ENCODE measurements at regions not wholly inside any gene's neighbourhood (a gene's known extent, or its start where the extent isn't known, plus 50 kb on each side); places are given as distances from the start of the nearest gene placed in this dataset.

- no peak overlapping the region for H2AFZ ChIP-seq (ENCODE audit: low read depth, low read length, poor library complexity, severe bottlenecking)
- ChIA-PET RAD21 (ENCODE audit: low non-redundant PET in 1 of 2, low total read pairs in 2 of 2, uncharacterized antibody in 2 of 2, unreplicated experiment in 2 of 2) (no interaction called here), CTCF (interaction anchor here (1.1 kb wide), 1 partner anchor 9 kb away, joined by 3 read pairs; no protein-coding TSS in a partner anchor), POLR2A (no interaction called here)
- TF ChIP-seq, protein P1, sequence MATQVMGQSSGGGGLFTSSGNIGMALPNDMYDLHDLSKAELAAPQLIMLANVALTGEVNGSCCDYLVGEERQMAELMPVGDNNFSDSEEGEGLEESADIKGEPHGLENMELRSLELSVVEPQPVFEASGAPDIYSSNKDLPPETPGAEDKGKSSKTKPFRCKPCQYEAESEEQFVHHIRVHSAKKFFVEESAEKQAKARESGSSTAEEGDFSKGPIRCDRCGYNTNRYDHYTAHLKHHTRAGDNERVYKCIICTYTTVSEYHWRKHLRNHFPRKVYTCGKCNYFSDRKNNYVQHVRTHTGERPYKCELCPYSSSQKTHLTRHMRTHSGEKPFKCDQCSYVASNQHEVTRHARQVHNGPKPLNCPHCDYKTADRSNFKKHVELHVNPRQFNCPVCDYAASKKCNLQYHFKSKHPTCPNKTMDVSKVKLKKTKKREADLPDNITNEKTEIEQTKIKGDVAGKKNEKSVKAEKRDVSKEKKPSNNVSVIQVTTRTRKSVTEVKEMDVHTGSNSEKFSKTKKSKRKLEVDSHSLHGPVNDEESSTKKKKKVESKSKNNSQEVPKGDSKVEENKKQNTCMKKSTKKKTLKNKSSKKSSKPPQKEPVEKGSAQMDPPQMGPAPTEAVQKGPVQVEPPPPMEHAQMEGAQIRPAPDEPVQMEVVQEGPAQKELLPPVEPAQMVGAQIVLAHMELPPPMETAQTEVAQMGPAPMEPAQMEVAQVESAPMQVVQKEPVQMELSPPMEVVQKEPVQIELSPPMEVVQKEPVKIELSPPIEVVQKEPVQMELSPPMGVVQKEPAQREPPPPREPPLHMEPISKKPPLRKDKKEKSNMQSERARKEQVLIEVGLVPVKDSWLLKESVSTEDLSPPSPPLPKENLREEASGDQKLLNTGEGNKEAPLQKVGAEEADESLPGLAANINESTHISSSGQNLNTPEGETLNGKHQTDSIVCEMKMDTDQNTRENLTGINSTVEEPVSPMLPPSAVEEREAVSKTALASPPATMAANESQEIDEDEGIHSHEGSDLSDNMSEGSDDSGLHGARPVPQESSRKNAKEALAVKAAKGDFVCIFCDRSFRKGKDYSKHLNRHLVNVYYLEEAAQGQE (IDR thresholded peaks at IDR 0.05; ENCODE audit: low read depth) = no peak
- TF ChIP-seq ATF3 (IDR thresholded peaks at IDR 0.05) = no peak
- TF ChIP-seq EZH2phosphoT487 (IDR thresholded peaks at IDR 0.05; ENCODE audit: borderline replicate concordance) = no peak
- TF ChIP-seq YY1 (IDR thresholded peaks at IDR 0.05; ENCODE audit: extremely low read depth, insufficient replicate concordance, low read depth, low read length) = no peak
- TF ChIP-seq POLR2AphosphoS5 (IDR thresholded peaks at IDR 0.05; ENCODE audit: low read depth, low read length) = no peak
- no peak for TF ChIP-seq TCF7L2 (IDR thresholded peaks at IDR 0.05; ENCODE audit: borderline replicate concordance, extremely low read depth, insufficient read depth, insufficient read length)
- TF ChIP-seq ZNF274 (IDR thresholded peaks at IDR 0.05; ENCODE audit: low read depth, low read length) = no peak
- no peak for TF ChIP-seq MAX (IDR thresholded peaks at IDR 0.05)
- no peak for TF ChIP-seq JUND (IDR thresholded peaks at IDR 0.05)
- TF ChIP-seq POLR2A (IDR thresholded peaks at IDR 0.05; ENCODE audit: borderline replicate concordance, extremely low read depth, insufficient read depth, insufficient read length) = no peak
- TF ChIP-seq ZFX (IDR thresholded peaks at IDR 0.05) = no peak
- TF ChIP-seq, protein P2, sequence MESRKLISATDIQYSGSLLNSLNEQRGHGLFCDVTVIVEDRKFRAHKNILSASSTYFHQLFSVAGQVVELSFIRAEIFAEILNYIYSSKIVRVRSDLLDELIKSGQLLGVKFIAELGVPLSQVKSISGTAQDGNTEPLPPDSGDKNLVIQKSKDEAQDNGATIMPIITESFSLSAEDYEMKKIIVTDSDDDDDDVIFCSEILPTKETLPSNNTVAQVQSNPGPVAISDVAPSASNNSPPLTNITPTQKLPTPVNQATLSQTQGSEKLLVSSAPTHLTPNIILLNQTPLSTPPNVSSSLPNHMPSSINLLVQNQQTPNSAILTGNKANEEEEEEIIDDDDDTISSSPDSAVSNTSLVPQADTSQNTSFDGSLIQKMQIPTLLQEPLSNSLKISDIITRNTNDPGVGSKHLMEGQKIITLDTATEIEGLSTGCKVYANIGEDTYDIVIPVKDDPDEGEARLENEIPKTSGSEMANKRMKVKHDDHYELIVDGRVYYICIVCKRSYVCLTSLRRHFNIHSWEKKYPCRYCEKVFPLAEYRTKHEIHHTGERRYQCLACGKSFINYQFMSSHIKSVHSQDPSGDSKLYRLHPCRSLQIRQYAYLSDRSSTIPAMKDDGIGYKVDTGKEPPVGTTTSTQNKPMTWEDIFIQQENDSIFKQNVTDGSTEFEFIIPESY (IDR thresholded peaks at IDR 0.05; ENCODE audit: extremely low read depth, insufficient replicate concordance, low read length) = no peak
- no peak for TF ChIP-seq SRF (IDR thresholded peaks at IDR 0.05; ENCODE audit: low read depth)
- no peak for TF ChIP-seq EGR1 (IDR thresholded peaks at IDR 0.05; ENCODE audit: low read depth)
- no peak for TF ChIP-seq SP1 (IDR thresholded peaks at IDR 0.05; ENCODE audit: low read depth)
- TF ChIP-seq CBX3 (IDR thresholded peaks at IDR 0.05; ENCODE audit: low read depth) = no peak
- TF ChIP-seq RAD21 (IDR thresholded peaks at IDR 0.05; ENCODE audit: low read depth) = no peak
- TF ChIP-seq FOSL1 (IDR thresholded peaks at IDR 0.05; ENCODE audit: low read depth) = no peak
- intact Hi-C loops (cut with micrococcal nuclease) = no loop called here
- no peaks in the 10 kb centered on the region for H3K4me1 ChIP-seq (ENCODE audit: control insufficient read depth in 1 of 2, insufficient read depth in 2 of 2, low read length in 2 of 2)
- no peaks in the 10 kb centered on the region for H3K36me3 ChIP-seq (ENCODE audit: control insufficient read depth in 1 of 2, insufficient read depth in 2 of 2, low read length in 2 of 2)
- no peaks in the 10 kb centered on the region for H3K79me2 ChIP-seq (ENCODE audit: insufficient read depth, low read length)
- no peak overlapping the region for H3K9ac ChIP-seq (ENCODE audit: low read length)
- no peak overlapping the region for H3K27ac ChIP-seq (ENCODE audit: low read depth, low read length)
- no TSS peak for BruUV-seq (replicated peaks)
- no peaks in the 10 kb centered on the region for H4K20me1 ChIP-seq (ENCODE audit: insufficient read depth)
- no peak overlapping the region for H3K4me2 ChIP-seq (ENCODE audit: low read length)
- H3K27me3 ChIP-seq (ENCODE audit: insufficient read depth, low read length) = no peaks in the 10 kb centered on the region
- no peaks in the 10 kb centered on the region for H3K9me2 ChIP-seq (ENCODE audit: insufficient read depth)
- no peaks in the 10 kb centered on the region for H3K9me3 ChIP-seq (ENCODE audit: control insufficient read depth in 1 of 2, insufficient read depth in 1 of 2, low read depth in 1 of 2, low read length in 2 of 2)
- no peak for ATAC-seq
- DNase-seq (ENCODE audit: low read depth, low spot score) = no peak
- H3K4me3 ChIP-seq (replicated peaks in 1 of 2; ENCODE audit: low read depth in 1 of 2, low read length in 2 of 2) = no peak overlapping the region
These were observed 56.6 kb upstream of the SCOC start for GRCh38 chr4:140316799-140317198.

Measured in HCT116 (cell line).